Glomerular visceral epithelial cell (primary cell): ENCODE measurements at regions not wholly inside any gene's neighbourhood (a gene's known extent, or its start where the extent isn't known, plus 50 kb on each side); places are given as distances from the start of the nearest gene placed in this dataset.
"Not testable (repeated sequence)": the region's sequence is repeated elsewhere in the genome, so short reads cannot be mapped to it uniquely, and the experiment has no call there.

Experiments used
- DNase-seq: peaks from one replicate; pipeline ENCODE4 v3.0.0-alpha.2; 2016; ENCODE audit errors: extremely low spot score

- peak; percentile 82 for DNase-seq
Measured at GRCh38 chr3:106440672-106441071, 571.9 kb upstream of the CBLB start.

- no peak for DNase-seq
Measured at GRCh38 chr3:106446271-106446670, 577.5 kb upstream of the CBLB start.

GRCh38 chr3:106447723-106448301, 579.0 kb upstream of the CBLB start:
- no peak for DNase-seq

- not testable (repeated sequence) for DNase-seq
Measured at GRCh38 chr3:106448372-106448966, 579.7 kb upstream of the CBLB start.

- DNase-seq = no peak
Measured at GRCh38 chr3:106452096-106452495, 583.3 kb upstream of the CBLB start.

- DNase-seq = no peak
Measured at GRCh38 chr3:106454497-106454896, 585.7 kb upstream of the CBLB start.

- DNase-seq = peak; percentile 83
Measured at GRCh38 chr3:106457281-106458180, 588.7 kb upstream of the CBLB start.

GRCh38 chr3:106458952-106459351, 590.1 kb upstream of the CBLB start:
- DNase-seq = no peak

- no peak for DNase-seq
Measured at GRCh38 chr3:106466881-106467280, 598.1 kb upstream of the CBLB start.

- no peak for DNase-seq
Measured at GRCh38 chr3:106473576-106474475, 605.0 kb upstream of the CBLB start.

GRCh38 chr3:106482451-106482850, 613.6 kb upstream of the CBLB start:
- DNase-seq = no peak

GRCh38 chr3:106485217-106485616, 616.4 kb upstream of the CBLB start:
- DNase-seq = no peak

- no peak for DNase-seq
Measured at GRCh38 chr3:106485802-106486201, 617.0 kb upstream of the CBLB start.

GRCh38 chr3:106486945-106487639, 618.3 kb upstream of the CBLB start:
- not testable (repeated sequence) for DNase-seq

- DNase-seq = no peak
Measured at GRCh38 chr3:106488331-106488730, 619.5 kb upstream of the CBLB start.

GRCh38 chr3:106491796-106492195, 623.0 kb upstream of the CBLB start:
- DNase-seq = no peak

GRCh38 chr3:106508331-106508893, 639.6 kb upstream of the CBLB start:
- DNase-seq = no peak

GRCh38 chr3:106510206-106510605, 641.4 kb upstream of the CBLB start:
- DNase-seq = no peak

GRCh38 chr3:106512846-106513245, 644.0 kb upstream of the CBLB start:
- no peak for DNase-seq

- no peak for DNase-seq
Measured at GRCh38 chr3:106514431-106514830, 645.6 kb upstream of the CBLB start.

GRCh38 chr3:106518516-106518915, 649.7 kb upstream of the CBLB start:
- DNase-seq = no peak
